ENCODE measurements at regions not wholly inside any gene's neighbourhood (a gene's known extent, or its start where the extent isn't known, plus 50 kb on each side); places are given as distances from the start of the nearest gene placed in this dataset.
A peak's percentile ranks its signal among the peaks of the same experiment; 100 is the strongest.

- in situ Hi-C loops (cut with HindIII; ENCODE audit: low sequenced_read_pairs) = no loop called here
- no peak overlapping the region for H3K4me3 ChIP-seq (ENCODE audit: low read depth, low read length)
- no peak for TF ChIP-seq CTCF (IDR thresholded peaks at IDR 0.05; ENCODE audit: low read depth, low read length, missing control alignments)
- DNase-seq (ENCODE audit: low read depth) = no peak
Observed at GRCh38 chr5:110913221-110913620, 158.3 kb upstream of the TSLP start.

- TF ChIP-seq CTCF (IDR thresholded peaks at IDR 0.05; ENCODE audit: low read depth, low read length, missing control alignments) = no peak
- no peak overlapping the region for H3K4me3 ChIP-seq (ENCODE audit: low read depth, low read length)
- in situ Hi-C loops (cut with HindIII; ENCODE audit: low sequenced_read_pairs) = loop anchor here (5.0 kb wide), 1 partner anchor 86 kb away; no protein-coding TSS in a partner anchor
- DNase-seq (ENCODE audit: low read depth) = peak; percentile 82
Observed at GRCh38 chr5:110916381-110917049, 155.0 kb upstream of the TSLP start.

- no peak for TF ChIP-seq CTCF (IDR thresholded peaks at IDR 0.05; ENCODE audit: low read depth, low read length, missing control alignments)
- in situ Hi-C loops (cut with HindIII; ENCODE audit: low sequenced_read_pairs) = loop anchor here (5.0 kb wide), 1 partner anchor 85 kb away; no protein-coding TSS in a partner anchor
Observed at GRCh38 chr5:110917161-110917875, 154.2 kb upstream of the TSLP start.

DNA sequence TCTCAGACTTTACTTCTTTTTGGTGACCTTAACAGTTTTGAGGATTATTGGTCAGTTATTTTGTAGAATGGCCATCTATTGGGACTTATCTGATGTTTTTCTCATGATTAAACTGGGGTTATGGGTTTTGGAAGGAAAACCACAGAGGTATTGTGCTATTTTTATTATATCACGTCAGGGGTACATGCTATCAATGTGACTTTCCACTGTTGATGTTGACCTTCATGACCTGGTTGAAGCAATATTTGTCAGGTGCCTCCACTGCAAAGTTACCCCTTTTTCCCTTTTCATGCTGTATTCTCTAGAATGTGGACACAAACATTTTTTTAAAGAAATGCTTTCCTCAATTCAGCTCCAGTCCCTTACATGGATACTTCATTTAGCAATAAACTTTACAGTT, 152.8 kb upstream of the TSLP start:
- TF ChIP-seq CTCF (IDR thresholded peaks at IDR 0.05; ENCODE audit: low read depth, low read length, missing control alignments) = no peak
- no peak overlapping the region for H3K4me3 ChIP-seq (ENCODE audit: low read depth, low read length)
- in situ Hi-C loops (cut with HindIII; ENCODE audit: low sequenced_read_pairs) = loop anchor here (5.0 kb wide), 1 partner anchor 84 kb away; no protein-coding TSS in a partner anchor
- DNase-seq (ENCODE audit: low read depth) = no peak

More at GRCh38 chr5:110917161-110917875, 154.2 kb upstream of the TSLP start:
- peak; percentile 43 for DNase-seq (ENCODE audit: low read depth)
- H3K4me3 ChIP-seq (ENCODE audit: low read depth, low read length) = no peak overlapping the region

DNA sequence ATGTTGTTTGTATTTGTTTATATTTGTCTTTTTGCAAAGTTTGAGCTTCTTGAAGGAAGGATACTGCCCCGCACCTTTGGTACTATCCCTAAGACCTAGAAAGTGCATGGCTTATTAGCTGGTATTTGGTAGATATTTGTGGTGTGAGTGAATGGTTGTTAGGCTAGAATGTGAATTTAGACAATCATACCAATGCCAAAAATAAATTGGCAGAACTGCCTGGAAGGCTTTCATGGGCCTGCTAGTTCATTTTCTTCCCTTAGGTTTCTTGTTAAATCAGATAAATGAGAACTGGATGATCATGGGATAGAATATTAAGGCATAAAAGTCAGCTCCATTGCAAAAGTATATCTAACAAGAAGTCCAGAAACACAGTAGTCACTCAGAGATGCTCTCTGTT, 147.5 kb upstream of the TSLP start:
- no peak overlapping the region for H3K4me3 ChIP-seq (ENCODE audit: low read depth, low read length)
- no peak for DNase-seq (ENCODE audit: low read depth)
- in situ Hi-C loops (cut with HindIII; ENCODE audit: low sequenced_read_pairs) = no loop called here
- no peak for TF ChIP-seq CTCF (IDR thresholded peaks at IDR 0.05; ENCODE audit: low read depth, low read length, missing control alignments)

DNA sequence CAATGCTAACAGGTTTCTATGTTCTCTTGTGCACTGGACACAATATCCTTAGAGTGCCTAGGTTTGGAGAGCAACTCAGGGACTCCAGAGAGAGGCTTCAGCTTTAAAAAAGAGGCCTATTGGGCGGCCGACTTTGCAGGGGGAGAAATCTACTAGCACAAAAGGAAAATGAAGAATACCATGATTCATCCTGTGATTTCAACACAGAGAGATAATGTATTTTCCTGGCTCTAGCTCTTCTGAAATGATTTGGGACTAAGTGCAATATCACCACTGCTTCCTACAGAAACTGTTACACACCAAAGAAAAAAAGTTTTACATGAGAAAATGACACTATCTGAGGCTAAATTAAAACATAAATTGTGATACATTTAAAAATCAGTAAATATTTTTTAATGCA, 146.1 kb upstream of the TSLP start:
- H3K4me3 ChIP-seq (ENCODE audit: low read depth, low read length) = no peak overlapping the region
- DNase-seq (ENCODE audit: low read depth) = no peak
- in situ Hi-C loops (cut with HindIII; ENCODE audit: low sequenced_read_pairs) = no loop called here
- TF ChIP-seq CTCF (IDR thresholded peaks at IDR 0.05; ENCODE audit: low read depth, low read length, missing control alignments) = no peak
